ENCODE measurements at regions not wholly inside any gene's neighbourhood (a gene's known extent, or its start where the extent isn't known, plus 50 kb on each side); places are given as distances from the start of the nearest gene placed in this dataset.

DNA sequence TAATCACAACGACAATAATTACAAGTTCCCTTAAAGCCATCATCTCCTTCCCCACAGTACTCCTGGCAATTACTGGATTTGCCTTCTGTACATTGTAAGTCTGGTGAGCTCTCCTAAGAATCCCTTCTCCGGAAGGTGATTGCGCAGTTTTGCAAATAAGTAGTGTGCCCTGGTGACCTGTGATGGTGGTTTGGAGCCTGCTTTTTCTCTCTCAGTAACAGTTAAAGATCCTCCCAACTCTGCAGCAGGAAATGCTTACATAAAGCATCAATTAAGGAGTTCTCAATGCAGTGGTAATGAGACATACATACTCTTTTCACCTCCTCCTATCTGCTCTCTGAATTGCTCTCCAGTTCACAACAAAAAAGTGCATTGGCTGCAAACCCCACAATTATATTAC lies 159.7 kb downstream of the SH2D1A start:
- H3K4me3 ChIP-seq (ENCODE audit: low read depth, low read length) = no peak overlapping the region
- DNase-seq (ENCODE audit: low read depth) = no peak

DNA sequence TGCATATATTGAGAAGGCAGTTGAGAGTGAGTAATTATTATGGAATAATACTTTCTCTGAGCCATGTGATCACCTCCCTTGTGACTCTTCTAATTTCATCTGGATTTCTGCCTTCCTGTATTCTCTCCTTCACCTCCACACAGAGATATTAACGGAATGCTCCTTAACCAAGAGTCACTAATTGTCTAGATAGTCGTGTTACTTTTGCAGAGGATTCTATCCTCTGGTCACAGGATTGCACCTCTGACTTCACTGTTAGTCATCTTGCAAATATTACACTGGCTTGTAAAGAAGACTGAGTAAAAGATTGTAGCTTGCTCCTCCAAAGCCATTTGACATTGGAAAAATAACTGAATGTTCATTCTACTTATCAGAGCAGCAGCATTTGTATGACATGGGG lies 160.9 kb downstream of the SH2D1A start:
- H3K4me3 ChIP-seq (ENCODE audit: low read depth, low read length) = no peak overlapping the region
- no peak for DNase-seq (ENCODE audit: low read depth)

DNA sequence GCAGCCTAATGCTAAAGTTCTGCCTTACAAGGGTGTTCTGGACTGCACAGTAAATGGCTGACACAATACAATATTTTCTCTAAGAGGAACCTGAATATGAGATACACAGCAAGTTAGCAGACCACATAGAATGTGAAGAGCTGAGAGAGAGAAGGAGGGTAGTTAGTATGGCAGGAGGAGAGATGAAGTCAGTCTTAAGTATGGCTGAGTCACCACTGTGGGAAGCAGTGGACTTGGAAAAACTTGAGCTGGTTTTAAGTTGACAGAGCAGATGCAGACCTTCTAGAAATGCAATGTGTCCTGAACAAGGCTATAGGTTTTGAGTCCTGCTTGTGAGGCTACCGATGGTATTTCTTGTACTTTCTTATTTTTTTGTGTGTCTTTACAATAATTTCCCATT lies 172.5 kb downstream of the SH2D1A start:
- peak; percentile 51 for DNase-seq (ENCODE audit: low read depth)
- no peak overlapping the region for H3K4me3 ChIP-seq (ENCODE audit: low read depth, low read length)

DNA sequence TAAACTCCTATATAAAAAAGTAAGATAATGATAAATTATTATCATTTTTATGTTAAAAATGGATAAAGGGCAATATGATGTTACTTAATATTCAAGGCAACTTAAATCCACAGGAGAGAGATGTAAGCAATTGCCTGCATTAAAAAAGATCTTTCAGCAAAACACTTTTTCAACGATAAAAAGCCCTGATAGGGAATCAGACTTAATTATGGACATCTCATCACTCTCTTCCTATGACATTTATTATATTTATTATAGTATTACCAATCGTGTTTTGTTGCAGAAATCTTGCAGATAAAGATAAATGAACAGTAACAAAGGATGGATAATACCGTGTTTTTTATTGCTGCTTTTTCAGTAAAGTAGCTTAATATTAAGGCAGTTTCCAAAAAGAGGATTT lies 178.5 kb downstream of the SH2D1A start:
- H3K4me3 ChIP-seq (ENCODE audit: low read depth, low read length) = no peak overlapping the region
- no peak for DNase-seq (ENCODE audit: low read depth)

DNA sequence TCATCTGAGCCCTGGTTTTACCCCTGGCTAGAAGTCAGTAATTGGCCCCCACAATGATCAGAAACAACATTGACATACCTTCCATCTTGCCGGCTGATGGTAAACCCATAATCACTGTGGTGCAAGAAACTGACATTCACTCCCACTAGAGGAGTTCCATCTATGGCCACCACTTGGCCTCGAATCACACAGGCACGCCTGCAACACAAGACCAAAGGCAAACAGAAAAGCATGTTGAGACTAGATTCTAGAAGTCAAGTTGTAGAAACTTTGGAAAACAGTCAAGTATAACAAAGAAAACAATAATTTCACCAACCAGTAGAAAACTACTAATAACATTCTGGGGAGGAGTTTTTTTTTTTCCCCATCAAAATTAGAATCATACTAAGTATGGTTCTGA lies 183.4 kb downstream of the SH2D1A start:
- H3K4me3 ChIP-seq (ENCODE audit: low read depth, low read length) = no peak overlapping the region
- DNase-seq (ENCODE audit: low read depth) = no peak

DNA sequence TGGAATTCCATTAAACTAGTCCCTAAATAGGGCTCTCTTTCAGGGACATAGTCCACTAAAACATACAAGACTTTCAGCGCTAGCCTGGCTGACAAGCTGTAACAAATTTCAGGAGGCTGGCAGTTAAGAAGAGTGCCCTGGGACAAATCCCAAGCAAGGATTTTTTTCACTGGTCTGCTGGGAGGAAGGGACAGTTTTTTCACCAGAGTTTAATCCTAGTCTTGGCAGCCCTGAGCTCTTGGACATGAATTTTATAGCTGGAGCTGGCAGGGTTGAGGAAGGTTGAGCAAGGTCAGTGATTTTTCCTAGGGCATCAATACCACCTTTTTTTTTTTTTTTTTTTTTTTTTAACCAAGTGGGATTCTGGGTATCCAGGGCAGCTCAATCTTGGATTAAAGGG lies 184.4 kb downstream of the SH2D1A start:
- no peak overlapping the region for H3K4me3 ChIP-seq (ENCODE audit: low read depth, low read length)
- DNase-seq (ENCODE audit: low read depth) = no peak

DNA sequence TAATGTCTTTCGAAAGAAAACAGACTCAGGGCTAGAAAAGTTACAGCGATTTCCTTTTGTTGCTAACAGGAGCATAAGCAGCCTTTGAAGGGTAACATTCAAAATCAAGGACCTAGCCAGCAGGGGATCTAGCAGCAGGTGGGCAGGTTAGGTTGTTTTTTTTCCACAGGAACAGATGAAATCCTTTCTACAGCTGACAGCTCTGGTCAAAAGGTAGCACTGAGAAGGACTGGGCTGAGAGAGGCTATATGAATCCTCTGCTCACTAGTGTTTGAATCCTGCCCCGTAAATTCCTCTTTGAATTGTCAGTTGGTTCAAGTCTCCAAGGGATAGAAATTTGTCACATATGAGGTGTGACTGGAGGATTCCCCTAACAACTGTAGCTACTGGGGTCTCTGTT lies 188.2 kb downstream of the SH2D1A start:
- no peak overlapping the region for H3K4me3 ChIP-seq (ENCODE audit: low read depth, low read length)
- DNase-seq (ENCODE audit: low read depth) = no peak

DNA sequence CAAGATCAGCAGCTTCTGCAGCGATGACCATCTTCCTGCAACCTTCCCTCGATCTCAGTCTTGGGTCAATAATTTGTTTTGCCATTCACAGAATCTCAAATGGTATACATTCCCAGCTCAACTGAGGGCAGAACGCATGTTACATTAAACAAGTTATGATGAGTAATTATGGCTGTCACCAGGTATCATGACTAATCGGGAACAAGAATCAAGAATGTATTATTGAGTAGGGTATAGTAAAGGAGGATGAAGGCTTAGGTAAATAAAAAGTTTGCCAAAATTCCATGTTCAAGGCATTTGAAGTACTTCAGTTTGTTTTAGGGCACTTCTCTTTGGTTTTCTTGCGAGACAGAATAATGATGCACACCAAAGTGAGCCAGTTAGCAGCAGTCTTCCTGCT lies 194.1 kb downstream of the SH2D1A start:
- no peak overlapping the region for H3K4me3 ChIP-seq (ENCODE audit: low read depth, low read length)
- DNase-seq (ENCODE audit: low read depth) = no peak

DNA sequence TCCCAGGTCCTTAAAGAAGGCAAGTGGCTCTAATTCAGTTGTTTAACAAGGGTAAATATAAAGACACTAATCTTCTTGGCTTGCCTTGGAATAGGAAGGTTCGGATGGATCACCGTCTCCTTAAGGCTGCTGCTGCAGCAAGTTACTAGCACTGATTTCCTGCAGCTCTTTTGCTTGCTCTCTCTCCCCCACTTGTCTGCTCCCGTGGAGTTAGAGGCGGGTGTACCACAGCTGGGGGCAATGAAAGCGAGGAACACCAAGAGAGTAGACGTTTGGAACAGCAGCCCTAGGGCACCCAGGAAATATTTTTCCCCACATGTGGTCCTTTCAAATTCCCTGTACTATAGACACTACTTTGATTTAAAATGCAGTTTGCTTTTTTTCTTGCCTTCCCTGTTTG lies 202.2 kb downstream of the SH2D1A start:
- no peak overlapping the region for H3K4me3 ChIP-seq (ENCODE audit: low read depth, low read length)
- DNase-seq (ENCODE audit: low read depth) = no peak

DNA sequence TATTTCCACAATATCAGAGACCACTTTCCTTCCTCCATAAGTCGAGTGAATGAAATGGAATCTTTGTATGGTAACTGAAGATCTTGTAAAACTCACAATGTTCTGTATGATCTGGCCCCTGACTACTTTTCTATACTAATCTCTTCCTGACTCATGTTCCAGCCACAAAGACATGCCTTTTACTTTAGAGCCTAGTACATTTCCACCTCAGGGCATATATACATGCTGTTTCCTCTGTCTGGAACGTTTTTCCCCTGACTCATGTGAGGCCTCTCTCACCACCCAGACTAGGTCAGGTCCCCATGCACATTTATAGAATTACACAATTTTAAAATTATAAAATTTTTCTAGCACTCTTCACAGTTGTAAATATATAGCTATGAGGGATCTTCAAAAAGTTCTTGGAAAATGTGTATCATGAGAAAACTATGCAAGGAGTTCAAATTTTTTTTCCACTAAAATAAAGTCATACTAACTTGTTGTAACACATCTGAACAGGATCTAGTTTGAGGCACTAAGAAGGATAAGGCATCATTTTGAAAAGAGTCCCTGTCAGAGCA lies 208.8 kb downstream of the SH2D1A start:
- peak; percentile 83 for DNase-seq (ENCODE audit: low read depth)

DNA sequence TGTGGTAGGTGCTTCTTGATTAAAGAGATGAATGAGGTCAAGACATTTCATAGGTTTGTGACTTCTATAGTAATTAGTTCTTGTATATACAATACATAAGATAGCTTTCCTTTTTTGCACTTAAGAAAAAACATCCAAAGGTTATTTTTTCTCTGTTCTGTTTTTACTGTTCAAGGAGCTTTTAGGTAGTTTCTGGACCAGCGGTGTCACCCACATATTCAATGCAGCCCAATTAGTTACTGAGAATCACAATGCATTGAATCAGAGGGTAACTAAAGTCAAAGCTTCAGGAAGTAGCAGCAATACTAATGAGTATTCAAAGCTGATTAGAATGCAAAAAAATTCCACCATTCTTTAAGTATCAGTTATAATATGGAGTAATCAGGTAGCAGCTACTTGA lies 211.6 kb downstream of the SH2D1A start:
- DNase-seq (ENCODE audit: low read depth) = no peak
- no peak overlapping the region for H3K4me3 ChIP-seq (ENCODE audit: low read depth, low read length)

More for the DNA sequence above, 208.8 kb downstream of the SH2D1A start:
- H3K4me3 ChIP-seq (ENCODE audit: low read depth, low read length) = no peak overlapping the region

DNA sequence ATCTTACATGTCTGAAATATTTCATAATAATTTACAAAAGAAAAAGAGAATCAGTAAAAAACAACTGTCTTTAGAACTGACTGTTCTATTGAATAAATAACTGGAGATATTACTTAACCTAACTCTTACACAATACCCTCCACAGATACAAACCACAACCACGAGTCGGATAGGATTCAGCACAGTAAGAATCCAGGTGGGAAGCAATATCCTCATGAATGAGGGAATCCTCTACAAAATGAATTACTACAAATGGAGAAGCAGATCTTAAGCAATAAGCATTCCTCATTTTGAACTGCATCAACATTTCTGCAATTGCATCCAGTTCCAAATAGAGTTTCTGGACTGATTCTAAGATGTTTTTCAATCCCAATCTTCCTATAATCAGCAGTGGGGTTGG lies 227.1 kb downstream of the SH2D1A start:
- DNase-seq (ENCODE audit: low read depth) = peak; percentile 47
- no peak overlapping the region for H3K4me3 ChIP-seq (ENCODE audit: low read depth, low read length)

DNA sequence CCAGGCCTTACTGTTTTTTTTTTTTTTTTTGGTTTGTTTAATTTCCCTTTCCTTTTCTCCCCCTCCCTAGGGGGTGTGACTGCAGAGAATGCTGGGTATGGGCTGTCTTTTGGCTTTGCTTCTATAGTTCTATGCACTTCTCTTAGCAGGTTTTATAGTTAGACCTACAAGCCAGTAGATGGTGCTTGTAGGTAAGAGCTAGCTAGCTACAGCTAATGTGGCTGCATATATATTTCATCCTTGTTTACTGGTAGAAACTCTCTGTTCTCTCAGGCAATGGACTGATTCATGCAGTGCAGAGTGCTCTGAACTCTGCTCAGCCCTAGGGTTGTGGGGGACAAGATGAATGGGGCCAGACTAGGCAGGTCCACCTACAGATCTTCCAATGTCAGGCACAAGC lies 246.4 kb downstream of the SH2D1A start:
- no peak for DNase-seq (ENCODE audit: low read depth)
- H3K4me3 ChIP-seq (ENCODE audit: low read depth, low read length) = no peak overlapping the region

DNA sequence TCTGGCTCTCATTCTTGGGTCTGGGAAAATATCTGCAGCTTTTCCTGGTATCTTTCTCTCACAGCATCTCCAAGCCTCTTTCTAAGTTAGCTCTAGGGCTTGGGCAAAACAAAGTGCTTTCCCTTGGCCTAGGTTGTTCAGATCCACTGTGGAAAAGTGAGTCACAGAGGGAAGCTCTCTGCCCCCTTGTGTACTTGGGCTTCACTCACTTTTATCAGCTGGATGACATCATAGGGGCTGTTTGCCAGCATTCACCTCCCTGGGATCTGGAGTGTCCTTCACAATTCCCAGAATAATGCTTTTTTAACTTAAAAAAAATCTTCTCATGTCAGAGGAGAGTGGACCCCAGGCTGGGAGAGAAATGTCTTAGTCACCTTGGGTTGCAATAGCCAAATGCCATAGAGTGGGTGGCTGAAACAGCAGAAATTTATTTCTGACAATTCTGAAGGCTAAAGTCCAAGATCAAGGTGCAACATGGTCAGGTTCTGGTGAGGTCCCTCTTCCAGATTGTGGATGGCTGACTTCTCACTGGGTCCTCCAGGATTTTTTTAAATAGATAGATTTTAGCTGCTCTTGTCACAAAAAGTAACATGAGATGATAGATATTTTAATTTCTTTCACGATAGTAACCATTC lies 247.8 kb downstream of the SH2D1A start:
- DNase-seq (ENCODE audit: low read depth) = peak; percentile 22
- H3K4me3 ChIP-seq (ENCODE audit: low read depth, low read length) = no peak overlapping the region

DNA sequence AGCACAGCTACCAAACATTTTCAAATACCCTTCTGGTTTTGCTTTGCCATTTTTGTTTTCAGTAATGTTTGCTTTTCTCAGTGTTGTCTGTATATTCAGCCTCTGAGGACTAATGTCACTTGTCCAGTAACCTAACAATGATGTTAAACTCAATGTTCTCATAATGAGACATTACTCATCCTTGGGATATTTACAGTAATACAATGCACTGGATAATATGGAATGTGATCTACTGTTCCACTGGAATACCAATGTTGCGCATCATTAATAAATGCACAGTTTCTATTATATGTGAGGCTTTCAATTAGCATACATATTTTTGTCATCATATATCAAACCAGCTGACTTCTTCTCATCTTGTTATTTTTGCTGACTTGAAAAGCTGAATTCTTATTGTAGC lies 259.1 kb downstream of the SH2D1A start:
- H3K4me3 ChIP-seq (ENCODE audit: low read depth, low read length) = no peak overlapping the region
- DNase-seq (ENCODE audit: low read depth) = no peak

DNA sequence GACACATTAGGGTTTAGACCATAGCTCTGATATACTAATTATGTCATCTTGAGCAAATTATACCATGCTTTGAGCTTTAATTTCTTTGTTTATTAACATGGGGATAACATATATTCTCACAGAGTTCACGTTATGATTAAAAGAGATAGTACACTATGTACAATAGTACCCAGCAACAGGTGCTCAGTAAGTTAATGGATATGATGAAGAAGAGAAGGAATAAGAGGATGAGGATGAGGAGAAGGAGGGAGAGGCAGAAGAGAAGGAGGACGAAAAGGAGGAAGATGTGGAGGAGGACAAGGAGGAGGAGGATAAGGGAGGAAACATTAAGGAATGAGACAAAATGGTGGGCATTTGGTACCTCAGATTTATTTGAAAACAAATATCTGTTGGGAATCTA lies 260.4 kb downstream of the SH2D1A start:
- no peak for DNase-seq (ENCODE audit: low read depth)

DNA sequence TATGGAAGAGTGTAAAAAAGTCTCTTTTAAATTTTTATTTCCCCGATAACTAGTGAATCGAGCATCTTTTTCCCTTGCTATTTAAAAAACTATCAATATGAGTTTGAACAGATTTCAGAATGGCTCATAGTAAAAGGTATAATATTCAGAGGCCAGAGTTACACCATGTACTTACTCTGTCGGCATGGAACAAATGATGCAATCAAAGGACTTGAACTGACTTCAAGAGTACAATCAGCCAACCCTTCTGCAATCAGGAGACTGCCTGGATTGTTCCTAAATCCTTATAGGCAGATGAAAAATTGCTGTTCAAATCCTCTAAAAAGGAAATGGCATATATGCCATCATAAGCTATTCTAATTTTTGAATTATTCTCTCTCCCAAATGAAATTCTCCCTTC lies 273.3 kb downstream of the SH2D1A start:
- peak; percentile 45 for DNase-seq (ENCODE audit: low read depth)

More for the DNA sequence above, 260.4 kb downstream of the SH2D1A start:
- H3K4me3 ChIP-seq (ENCODE audit: low read depth, low read length) = no peak overlapping the region

DNA sequence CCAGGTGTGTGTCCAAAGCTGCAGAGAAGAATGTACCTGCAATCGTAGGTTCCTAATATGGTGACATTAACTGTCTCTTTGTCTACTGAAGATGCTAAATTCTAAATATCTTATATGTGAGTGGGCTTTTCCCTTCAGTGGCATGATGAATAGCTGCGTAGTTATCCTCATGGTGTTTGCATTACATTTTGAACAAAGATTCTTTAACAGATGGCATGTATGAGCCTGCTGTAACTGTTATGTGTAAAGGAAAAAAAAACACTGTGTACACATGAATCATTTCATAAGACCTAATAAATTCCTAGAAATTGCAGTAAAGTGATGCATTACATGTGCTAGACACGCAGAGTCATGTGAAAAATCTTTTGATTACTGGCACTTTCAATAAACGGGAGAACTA lies 288.0 kb downstream of the SH2D1A start:
- H3K4me3 ChIP-seq (ENCODE audit: low read depth, low read length) = no peak overlapping the region
- DNase-seq (ENCODE audit: low read depth) = no peak

More for the DNA sequence above, 273.3 kb downstream of the SH2D1A start:
- H3K4me3 ChIP-seq (ENCODE audit: low read depth, low read length) = no peak overlapping the region

DNA sequence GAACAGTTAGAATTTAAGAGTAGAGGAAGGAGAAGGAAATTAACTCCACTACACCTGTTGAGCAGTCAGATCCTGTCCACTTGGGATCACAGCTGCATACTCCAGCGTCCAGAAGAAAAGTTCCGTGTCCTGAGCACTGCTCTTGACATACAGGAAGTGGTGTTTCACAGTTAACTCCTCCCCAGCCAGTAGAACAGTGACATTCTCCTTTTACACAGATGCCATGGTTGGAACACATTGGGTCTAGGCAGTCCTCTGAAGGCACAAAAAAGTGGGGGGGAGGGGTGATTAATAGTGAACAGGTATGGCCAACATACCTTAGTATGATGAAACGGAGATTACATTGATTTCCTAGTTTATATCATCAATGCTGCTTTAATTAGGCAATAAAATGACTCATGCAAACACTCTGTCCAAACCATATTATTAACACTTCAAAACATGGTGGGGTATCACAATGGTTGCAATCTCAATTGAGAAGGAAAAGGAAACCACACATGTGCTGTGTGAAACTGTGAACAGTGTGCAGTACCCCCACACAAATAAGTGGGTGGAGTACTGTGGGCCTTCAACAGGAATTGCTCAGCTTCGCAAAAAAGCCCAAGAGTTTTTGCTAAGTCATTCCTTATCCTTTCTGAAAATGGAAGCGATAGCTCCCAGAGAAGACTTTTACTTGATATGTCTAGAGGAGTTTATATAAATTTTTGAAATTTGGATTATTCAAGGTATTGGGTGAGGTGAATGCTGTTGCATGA lies 295.6 kb downstream of the SH2D1A start:
- no peak overlapping the region for H3K4me3 ChIP-seq (ENCODE audit: low read depth, low read length)
- no peak for DNase-seq (ENCODE audit: low read depth)

DNA sequence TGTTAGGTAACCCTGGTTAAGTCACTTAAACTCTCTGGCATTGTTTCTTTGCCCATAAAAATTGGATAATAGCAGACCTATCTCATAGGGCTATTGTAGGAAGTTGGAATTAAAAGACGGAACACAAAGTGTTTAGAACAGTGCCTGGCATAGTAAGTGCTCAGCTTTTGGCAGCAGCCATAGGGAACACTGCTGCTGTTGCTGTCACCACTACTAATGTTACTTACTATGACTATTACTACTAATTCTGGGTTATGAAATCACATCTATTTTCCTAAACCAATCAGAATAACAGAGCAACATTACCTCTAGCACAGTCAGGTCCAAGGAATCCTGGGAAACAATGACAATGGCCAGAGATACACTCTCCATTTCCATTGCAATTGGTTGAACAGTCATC lies 300.0 kb downstream of the SH2D1A start:
- H3K4me3 ChIP-seq (ENCODE audit: low read depth, low read length) = no peak overlapping the region
- no peak for DNase-seq (ENCODE audit: low read depth)

DNA sequence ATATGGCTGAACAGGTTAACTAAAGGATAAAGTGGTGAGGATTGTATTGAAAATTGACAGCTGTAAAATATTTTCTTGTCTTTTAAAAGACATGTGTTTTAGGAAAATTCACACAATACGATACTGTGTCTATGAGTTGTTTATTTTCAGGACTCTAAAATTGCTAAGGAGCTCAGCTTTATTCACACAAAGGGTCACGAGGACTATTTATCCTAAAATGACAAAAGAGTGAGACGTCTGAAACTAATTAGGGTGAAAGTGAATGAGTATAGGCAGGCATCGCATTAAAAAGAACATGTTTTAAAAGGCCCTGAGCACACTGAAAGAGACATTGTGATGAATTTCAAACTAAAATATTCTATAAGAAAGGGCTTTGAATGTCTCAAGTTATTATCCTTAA lies 304.7 kb downstream of the SH2D1A start:
- H3K4me3 ChIP-seq (ENCODE audit: low read depth, low read length) = no peak overlapping the region
- no peak for DNase-seq (ENCODE audit: low read depth)

All from skeletal muscle cell (primary cell).